Tibial nerve (tissue), 4 donors: ENCODE measurements at regions not wholly inside any gene's neighbourhood (a gene's known extent, or its start where the extent isn't known, plus 50 kb on each side); places are given as distances from the start of the nearest gene placed in this dataset.
A peak's percentile ranks its signal among the peaks of the same experiment; 100 is the strongest.

ENCODE experiments used
- CTCF ChIP-seq, 5 experiments: fragments of 200-600 bp in 3 of 5; fragments of 450-650 bp in 2 of 5; sonication (generic) in 3 of 5; IDR thresholded peaks; one replicate each; pipeline ENCODE4 v1.5.1; 2016 to 2019; ENCODE audit warnings: antibody characterized with exemption in 5 of 5, mild to moderate bottlenecking in 3 of 5, moderate library complexity in 2 of 5
- EP300 ChIP-seq, 2 donors: sonication (generic); formaldehyde crosslinking; IDR thresholded peaks; one replicate each; pipeline ENCODE4 v1.6.1; 2017; ENCODE audit warnings: antibody characterized with exemption in 2 of 2, mild to moderate bottlenecking in 1 of 2

- no peak for TF ChIP-seq CTCF (IDR thresholded peaks at IDR 0.05)
- peak in 1 of 2 donors; percentile 29 for TF ChIP-seq EP300 (IDR thresholded peaks at IDR 0.05)
These were observed 155.8 kb upstream of the KLF7 start for GRCh38 chr2:207321514-207321913.
